GM19395 (cell line): ENCODE measurements at regions not wholly inside any gene's neighbourhood (a gene's known extent, or its start where the extent isn't known, plus 50 kb on each side); places are given as distances from the start of the nearest gene placed in this dataset.

Experiments used
- ATAC-seq: cut with Tn5 transposase; IDR thresholded peaks from one replicate; pipeline ENCODE4 v1.9.1; 2021; ENCODE audit warnings: mild to moderate bottlenecking, moderate library complexity; ENCODE audit not compliant: unreplicated experiment

DNA sequence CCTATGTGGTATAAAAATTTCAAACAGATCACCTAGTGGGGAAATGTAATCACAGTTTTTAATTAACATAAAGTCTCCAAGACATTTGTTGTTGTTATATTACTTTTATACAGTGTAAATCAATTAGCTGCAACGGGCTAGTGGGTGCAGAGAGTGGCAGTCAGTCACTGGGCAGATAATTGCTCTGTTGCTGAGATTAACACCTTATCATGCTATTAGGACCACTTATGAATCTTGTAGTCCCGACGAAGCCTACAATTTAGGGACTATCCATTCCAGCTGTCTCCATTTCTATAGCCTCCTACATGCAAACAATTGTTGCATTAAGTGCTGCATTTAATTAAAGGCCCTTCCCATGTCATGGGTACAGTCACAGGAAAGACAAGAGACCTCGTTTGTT lies 158.9 kb upstream of the PROX1 start:
- ATAC-seq: no peak

DNA sequence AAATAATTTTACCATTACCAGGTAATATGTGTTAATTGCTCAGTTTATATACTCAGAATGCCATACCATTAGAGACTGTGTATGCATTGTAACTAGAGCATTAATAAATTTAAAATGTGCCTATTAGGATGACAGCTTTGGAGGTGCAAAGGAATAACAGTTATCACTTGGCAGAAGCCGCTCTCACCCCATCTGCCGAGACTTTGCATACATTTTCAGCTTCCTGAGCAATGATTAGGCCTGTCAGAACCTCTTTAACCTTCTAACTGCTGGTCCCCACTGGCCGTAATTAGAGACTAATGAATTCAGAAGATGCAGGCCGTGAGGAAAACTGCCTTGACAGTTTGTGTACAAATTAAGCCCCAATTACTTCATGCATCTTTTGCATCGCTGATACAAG lies 158.0 kb upstream of the PROX1 start:
- ATAC-seq: no peak

DNA sequence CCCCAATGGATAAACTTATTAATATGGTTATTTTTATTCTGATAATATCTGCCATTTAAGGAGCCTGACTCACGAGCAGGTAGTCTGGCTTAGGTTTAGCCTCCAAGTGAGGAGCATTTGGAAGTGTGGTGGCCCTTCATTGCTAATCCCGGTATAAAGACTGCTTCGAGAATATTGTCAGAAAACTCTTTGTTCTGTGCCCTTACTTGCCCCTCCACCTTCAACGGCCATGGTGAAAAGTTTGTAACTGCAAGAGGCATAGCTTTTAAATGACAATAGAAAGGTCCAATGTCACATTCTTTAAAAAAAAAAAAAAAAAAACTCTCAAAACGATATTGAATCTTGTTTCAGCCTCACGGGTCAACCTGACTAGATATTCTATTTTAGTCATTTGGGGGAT lies 157.4 kb upstream of the PROX1 start:
- ATAC-seq: no peak

DNA sequence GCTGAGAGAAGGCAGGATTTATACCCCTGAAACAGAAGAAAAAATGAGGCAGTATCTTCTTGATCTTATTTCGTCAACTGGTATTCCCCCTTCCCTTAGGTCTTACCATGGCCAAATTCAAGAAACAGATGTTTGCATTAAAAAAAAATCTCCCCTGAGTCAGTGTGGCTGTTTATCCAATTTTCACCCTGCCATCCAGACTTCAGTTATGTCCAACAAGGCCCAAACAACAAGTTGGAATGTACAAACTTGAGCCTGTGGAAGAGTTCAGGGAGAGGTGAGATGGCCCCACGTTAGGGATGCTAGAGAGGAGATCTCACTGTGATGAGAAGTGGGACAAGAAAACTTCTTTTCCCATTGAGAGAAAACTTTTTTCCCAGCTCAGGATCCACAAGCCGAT lies 147.2 kb upstream of the PROX1 start:
- ATAC-seq: no peak

DNA sequence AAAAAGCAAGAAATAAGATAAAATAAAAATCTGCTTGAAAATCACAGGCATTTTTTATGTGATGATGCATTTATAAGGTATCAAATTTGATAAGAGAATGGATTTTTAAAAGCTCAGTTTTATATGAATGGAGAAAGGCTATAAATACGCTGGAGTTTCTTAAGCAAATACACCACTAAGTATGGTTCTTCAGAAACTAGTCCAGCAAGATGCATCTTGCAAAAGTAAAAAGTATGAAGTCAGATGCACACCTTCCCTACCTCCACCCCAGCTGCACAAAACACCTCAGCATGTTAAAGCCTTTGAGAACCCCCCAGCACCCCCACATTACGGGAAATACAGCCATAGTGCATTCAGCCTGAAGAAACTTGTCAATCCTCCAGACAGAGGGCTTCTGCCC lies 143.1 kb upstream of the PROX1 start:
- no peak for ATAC-seq

DNA sequence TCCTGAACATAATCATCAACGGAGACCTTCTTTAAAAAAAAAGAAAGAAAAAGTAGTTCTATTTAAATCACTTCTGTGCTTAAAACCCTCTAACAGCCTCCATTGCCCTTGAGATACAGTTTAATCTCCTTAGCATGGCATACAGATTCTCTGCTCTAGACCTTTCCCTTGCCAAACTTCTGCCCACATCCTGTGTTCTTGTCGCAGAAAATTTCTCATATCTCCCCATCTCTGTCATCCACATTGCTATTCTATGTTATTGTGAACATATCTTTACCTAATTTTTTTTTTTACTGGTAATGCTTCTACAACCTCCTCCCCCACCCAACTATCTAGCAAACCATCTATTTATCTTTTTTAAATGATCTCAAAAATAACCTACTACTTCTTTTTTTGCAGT lies 135.7 kb upstream of the PROX1 start:
- no peak for ATAC-seq

DNA sequence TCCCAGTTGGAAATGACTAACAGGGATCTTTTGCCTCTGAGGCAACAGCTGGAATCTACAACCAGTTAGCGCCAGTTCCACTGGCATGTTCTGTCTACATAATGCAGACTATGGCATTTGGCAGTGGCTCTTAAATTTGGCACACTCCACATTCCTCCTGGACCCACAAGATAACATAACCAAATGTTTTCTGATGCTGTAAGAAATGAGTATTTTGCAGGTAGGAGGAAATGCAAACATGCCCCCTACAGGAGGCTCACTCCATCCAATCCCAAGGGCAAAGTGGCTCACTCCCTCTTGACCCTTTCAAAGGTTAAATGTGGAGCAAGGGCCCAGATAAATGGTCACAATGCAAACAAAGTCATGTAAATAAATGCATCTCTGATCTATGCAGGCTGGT lies 129.2 kb upstream of the PROX1 start:
- ATAC-seq: no peak

DNA sequence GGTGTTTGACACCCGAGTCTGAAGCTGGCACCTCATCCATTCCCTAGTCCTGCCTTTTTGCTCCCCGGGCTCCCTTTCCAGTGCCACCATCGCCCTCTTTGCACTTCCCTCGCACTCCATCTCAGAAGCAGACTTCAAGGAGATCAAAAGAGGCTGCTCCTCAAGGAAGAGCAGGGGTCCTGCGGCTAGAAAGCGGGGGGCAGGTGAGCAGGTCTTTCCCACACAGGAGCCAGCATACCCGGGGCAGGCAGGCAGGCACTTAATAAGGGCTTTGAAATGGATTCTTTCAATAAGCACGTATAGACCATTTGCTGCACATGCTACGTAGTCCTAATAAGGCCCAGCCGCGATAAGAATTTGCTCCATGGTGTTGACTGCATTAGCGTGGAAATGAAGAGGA lies 125.9 kb upstream of the PROX1 start:
- no peak for ATAC-seq

DNA sequence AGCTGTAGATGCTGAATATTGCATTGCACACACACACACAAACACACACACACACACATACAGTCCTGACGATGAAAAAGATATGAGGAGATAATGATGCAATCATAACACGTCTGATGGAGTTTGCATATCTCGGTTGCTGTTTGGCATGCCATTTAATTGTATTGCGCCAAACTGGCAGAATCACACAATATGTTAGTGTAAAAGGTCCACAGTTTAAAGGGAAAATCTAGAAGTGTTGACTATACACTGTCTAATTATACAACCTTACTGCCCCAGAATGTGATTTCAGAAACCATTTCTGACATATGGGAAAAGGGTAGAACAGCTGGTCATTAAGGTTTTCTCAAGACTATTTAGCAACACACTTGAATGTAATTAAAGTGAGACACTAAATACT lies 123.7 kb upstream of the PROX1 start:
- ATAC-seq: no peak

DNA sequence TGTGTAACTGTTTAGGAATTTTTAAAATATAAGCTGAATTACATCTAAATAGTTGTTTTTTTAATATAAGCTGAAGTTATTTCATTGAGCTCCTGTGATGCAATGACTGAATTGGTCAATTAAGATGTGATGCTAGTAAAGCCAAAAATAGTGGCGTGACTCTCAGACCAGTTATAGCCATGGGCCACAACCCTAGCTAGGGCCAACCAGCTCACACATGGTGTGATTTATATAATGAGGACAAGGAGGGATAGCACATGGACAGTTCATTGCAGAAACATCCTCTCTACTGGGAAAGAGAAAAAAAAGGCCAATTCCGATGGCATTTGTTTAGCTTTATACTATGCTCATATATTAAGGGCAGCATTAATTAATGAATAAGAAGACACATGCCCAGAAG lies 119.3 kb upstream of the PROX1 start:
- ATAC-seq: no peak

DNA sequence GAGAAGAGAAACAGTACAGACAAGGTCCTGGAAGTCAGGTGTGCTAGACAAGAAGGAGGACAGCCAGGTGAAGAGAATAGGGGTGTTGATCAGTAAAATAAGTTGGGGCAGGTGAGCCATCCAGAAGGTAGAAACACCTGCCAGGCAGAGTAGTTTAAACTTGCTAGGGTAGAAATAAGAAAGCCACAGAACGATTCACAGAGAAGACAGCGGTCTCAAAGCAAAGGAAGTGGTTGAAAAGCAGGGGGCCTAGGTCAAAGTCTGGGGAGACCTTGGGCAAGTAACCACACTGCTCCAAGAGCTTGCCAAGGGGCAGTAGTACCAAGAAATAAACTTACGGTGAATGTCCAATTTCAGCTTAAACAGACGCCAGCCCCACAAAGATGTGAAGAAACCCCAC lies 116.6 kb upstream of the PROX1 start:
- ATAC-seq: no peak

DNA sequence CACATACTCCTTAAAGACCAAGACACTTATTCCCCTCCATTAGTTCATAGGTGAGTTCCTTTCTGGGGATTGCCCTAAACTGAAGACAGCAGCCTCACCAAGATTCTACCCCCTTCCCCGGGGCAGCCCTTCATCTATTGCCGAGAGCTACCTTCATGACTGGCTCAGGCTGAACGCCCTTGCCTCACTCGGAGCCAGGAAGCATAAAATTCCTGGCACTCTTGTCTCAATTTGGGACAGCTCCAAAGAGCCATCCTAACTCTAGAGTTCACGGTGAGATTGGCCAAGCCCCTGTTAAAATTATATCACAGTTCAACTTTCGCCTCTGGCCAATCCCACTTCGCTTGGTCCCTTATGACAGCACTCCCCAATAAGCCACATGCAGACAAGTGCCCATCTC lies 113.0 kb upstream of the PROX1 start:
- ATAC-seq: no peak

DNA sequence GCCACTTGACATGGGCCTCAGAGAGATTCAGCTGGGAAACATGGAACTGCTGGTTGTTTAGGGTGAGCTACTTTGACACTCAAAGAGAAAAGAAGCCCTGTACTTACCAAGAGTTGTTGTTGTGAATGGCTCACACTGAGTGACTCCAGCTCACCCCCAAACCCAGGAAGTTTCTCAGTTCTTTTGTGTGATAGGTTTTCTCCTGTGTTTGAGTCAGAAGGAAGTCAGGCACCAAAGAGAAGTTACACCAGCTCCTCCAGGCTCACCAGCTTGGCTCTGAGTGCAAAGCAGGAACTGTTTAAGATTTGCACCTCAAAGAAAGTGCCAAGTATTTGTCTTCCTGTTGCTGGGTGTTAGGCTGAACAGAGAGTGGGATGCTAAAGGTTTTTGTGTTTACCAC lies 111.2 kb upstream of the PROX1 start:
- no peak for ATAC-seq

DNA sequence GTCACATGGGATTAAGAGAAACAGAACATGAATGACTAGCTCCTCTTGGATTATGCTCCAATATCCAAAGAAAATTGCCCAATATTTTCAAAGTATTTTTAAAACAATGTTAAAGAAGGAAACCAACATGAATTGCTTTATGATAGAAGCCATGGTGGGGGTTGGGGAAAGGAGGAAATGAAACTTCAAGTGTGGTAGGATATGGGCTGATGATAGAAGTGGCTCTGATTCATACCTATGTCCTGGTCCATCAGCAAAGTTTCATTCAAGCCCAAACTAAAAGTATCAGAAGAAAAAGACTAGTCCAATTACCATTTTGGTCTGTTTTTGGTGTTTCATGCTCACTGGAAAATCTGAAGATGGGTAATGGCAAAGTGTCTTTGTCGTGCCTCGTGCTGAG lies 104.2 kb upstream of the PROX1 start:
- peak; percentile 66 for ATAC-seq

DNA sequence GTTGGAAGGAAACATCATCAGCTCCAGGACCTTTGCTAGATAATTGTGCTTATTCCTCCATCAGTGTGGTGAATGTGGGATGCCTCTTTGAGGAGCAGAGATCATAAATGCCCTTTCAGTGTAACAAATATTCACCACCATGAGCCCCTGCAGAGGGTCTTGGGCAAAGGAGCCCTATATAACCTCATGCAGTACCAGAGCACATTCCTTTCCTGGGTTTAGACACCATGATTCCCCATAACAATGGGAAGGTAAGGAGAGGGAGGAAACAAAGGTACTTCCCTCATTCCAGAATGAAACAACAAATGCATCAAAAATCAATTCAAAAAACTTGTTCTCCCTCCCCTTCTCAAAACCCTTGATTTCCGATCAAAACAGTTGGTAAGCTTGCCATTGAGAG lies 103.4 kb upstream of the PROX1 start:
- no peak for ATAC-seq

DNA sequence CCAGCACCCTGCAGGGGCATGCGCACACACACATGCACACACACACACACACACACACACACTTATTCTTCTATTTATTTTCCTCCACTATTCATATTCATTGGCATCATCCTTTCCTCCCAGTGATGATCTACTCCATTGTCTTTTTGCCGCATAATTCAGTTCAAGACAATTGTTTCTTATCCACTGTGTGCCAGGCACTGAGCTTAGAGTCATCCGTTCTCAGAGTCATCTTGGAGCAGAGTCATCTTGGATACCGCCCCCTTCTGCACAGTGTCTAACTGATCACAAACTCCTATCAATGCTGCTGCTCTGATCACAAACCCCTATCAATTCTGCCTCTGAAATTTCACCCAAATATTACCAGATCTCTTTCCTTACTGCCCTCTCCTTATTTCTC lies 102.8 kb upstream of the PROX1 start:
- ATAC-seq: no peak

DNA sequence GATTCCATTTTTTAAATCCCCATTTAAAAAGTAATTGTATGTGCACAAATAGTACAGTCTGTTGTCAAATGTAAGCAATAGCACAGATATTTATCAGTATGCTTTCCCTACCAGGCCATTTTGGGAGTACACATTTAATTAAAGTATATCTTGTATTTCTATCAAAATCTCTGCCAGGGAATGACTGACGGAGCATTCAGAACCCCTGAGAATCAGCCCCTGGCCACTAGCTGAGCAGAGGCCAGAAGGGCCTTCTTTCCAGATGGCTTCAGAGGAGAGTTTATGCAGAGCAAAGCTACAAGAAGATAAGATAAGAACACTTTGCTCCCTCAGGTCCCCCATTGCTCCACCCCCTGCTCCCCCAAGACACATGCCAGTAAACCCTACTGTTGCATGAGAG lies 99.9 kb upstream of the PROX1 start:
- no peak for ATAC-seq

DNA sequence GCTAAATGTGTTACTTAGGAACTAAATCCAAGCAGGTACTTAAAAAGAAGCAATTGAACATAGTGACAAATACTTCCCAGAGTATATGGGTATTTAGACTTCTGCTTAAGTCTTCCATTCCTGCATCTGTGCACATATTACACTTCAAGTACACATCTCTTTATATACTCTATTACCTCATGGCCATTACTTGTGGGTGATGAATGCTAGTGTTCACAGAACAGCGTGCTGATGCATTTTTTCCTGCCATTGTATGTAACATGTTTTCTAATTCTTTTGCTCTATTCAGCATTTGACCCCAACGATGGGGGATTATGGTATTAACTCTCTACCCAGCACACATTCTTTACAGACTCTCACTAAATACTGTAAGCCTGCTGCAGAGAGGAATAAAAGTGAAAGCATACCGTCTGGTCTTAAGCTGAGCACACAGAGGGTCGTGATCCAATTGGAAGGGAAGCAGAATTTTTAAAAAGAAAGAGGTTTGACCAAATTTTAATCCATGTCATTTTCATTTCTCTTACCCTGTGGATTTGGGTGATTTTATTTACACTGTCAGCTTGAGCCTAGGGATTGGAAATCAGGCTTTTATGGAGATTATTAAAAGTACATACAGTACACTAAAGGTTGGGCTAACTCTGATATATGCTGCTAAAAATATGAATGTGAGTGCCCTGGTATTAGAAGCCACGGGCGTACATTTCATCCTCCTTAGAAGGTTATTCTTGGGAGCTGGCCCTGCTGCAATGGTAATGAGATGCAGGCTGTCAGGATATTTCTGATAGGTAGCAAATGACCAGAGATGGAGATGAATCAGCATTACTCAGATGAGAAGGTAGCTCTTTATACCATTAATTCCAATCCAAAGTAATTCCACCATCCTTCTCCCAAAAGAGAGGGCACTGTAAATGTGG lies 95.5 kb upstream of the PROX1 start:
- ATAC-seq: no peak

DNA sequence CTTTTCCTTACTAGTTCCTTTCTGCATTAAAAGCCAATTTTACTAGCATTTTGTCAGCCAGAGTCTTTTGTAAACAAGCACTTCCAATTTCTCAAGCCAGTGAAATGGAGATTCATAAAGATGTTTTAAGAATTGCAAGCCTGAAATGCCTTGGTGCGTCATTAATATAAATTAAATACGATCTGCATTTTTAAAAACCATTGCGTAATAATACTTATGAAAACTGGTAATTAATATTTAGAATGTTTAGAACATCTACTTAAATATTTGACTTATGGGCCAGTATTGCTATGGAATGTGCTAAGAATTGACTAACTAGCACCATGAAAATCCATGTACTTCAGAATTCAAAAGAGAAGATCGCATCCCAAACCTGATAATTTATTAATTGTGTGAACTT lies 89.1 kb upstream of the PROX1 start:
- ATAC-seq: no peak

DNA sequence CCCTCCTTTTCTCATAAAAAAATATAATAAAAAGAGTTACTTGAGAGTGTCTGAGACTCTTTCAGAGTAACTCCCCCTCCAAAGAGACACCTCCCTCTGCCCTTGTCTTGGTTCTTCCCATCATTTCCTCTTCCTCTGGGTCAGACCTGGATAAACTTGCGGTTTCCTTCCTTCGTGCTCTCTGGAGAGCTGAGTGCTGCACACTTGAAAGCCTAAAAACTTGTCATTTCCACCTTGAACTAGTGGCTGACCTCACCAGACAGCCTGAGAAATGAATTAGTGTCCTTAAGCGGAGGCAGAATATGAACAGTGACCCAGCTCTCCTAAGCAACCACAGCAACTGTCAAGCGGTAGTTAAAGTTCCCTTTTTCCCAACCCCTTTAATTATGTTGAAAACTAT lies 88.4 kb upstream of the PROX1 start:
- no peak for ATAC-seq

DNA sequence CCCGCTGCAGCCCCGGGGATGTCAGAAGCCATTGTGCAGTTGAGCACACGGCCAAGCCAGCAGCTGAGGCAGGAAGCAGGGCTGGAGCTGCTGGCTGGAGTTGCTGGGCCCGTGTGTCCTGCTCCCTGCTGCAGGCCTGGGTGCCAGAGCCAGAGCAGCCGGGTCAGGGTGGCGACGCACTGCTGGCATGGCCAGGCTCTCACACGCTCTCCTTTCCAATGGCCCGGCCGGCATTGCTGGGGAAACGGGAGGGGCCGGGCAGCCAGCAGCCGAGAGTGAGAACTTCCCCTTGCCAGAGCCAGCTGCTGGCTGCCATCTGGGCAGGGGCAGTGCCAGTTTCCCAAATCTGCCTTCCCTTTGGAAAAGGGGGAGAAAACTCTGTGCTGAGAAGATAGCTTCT lies 82.4 kb upstream of the PROX1 start:
- ATAC-seq: no peak

DNA sequence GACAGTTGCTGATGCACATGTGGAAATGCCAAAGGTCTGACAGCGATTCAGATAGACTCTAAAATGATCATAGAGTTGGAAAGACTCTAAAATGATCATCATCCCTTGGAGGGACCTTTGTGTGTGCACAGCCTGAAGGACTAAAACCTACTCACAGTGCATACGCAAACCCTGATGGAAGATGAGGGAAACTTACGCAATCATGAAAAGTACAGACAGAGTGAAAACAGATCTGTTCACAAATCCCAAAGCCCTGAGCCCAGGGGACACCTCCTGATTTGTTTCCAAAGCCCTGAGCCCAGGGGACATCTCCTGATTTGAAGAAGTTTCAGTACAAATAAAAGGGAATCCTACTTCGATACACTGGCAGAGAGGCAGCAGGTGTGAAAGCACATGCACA lies 79.3 kb upstream of the PROX1 start:
- no peak for ATAC-seq

DNA sequence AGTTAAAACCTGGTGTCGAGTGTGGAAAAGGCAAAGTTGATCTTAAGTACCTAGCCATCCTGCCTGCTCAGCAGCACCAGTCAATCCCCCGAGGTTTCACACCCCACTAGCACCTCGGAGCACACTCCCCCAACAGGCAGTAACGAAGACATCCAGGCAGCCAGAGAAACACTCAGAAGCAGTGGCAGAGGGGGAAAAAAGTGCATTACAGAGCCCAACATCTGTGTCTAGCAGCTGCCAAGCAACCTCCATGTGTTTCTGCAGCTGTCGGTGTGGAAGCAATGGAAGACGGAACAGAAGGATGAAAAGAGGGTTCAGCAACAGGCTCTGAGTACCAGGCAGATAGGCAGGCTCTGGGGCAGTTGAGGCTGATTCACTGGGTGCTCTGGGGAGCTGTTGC lies 73.4 kb upstream of the PROX1 start:
- no peak for ATAC-seq
